B cell (primary cell): ENCODE measurements at regions not wholly inside any gene's neighbourhood (a gene's known extent, or its start where the extent isn't known, plus 50 kb on each side); places are given as distances from the start of the nearest gene placed in this dataset.

Experiments
- ATAC-seq: fragments of 200-7000 bp; cut with Tn5 transposase; one replicate; pipeline ENCODE4 v1.10.0; 2021; ENCODE audit warnings: low read depth, mild to moderate bottlenecking, moderate number of reproducible peaks, moderate library complexity
- CTCF ChIA-PET: fragments of 350-600 bp; sonication (Branson Sonifier 250); formaldehyde crosslinking; loops from one replicate; lab custom pipeline; 2021; ENCODE audit warnings: antibody characterized with exemption, inconsistent platforms; lab: Charles Lee
- POLR2A ChIA-PET: fragments of 350-600 bp; sonication (Branson Sonifier 250); formaldehyde crosslinking; loops from one replicate; lab custom pipeline; 2021; ENCODE audit warnings: antibody characterized with exemption; lab: Charles Lee
- DNase-seq: peaks from one replicate; pipeline ENCODE4 v3.0.0; 2013
- H2AFZ ChIP-seq: 2 replicates; pipeline ENCODE4 v1.6.1; 2012; ENCODE audit warnings: mild to moderate bottlenecking, low read depth, low read length; ENCODE audit not compliant: insufficient read depth, poor library complexity, severe bottlenecking
- H3K27ac ChIP-seq, 2 donors: 1 replicate in 1 of 2; 2 replicates in 1 of 2; pipeline ENCODE4 v1.5.1; 2012 to 2013; ENCODE audit warnings: low read length in 2 of 2, mild to moderate bottlenecking in 2 of 2, moderate library complexity in 1 of 2
- H3K27me3 ChIP-seq, 4 experiments: fragments of 200-600 bp in 1 of 4; sonication (generic) in 1 of 4; replicated peaks in 1 of 4; 1 replicate in 2 of 4; 2 replicates in 2 of 4; pipeline versions ENCODE4 v1.6.1 to v1.7.0; 2013 to 2016; ENCODE audit warnings: low read length in 3 of 4, mild to moderate bottlenecking in 2 of 4, mixed read lengths in 1 of 4, moderate library complexity in 1 of 4; ENCODE audit not compliant: insufficient read depth in 4 of 4, control insufficient read depth in 3 of 4; ENCODE audit errors: control extremely low read depth in 1 of 4
- H3K36me3 ChIP-seq, 2 experiments: replicated peaks in 1 of 2; 1 replicate in 1 of 2; 2 replicates in 1 of 2; pipeline versions ENCODE4 v1.6.1 to v1.7.1; 2013; ENCODE audit warnings: low read length in 1 of 2; ENCODE audit not compliant: insufficient read depth in 2 of 2, control insufficient read depth in 1 of 2; ENCODE audit errors: control extremely low read depth in 1 of 2, extremely low read depth in 1 of 2
- H3K4me1 ChIP-seq, 2 donors: fragments of 200-600 bp in 1 of 2; sonication (generic) in 1 of 2; 1 replicate in 1 of 2; 2 replicates in 1 of 2; pipeline versions ENCODE4 v1.5.1 to v1.6.1; 2013 to 2017; ENCODE audit warnings: low read length in 2 of 2; ENCODE audit not compliant: control insufficient read depth in 2 of 2, insufficient read depth in 2 of 2
- H3K4me2 ChIP-seq: replicated peaks from 2 replicates; pipeline ENCODE3; 2012; ENCODE audit warnings: mild to moderate bottlenecking, low read depth, low read length; ENCODE audit not compliant: poor library complexity, severe bottlenecking
- H3K4me3 ChIP-seq, 5 experiments: fragments of 200-600 bp in 1 of 5; sonication (generic) in 1 of 5; 1 replicate in 3 of 5; 2 replicates in 2 of 5; pipeline versions ENCODE4 v1.5.1 to v1.7.0; 2011 to 2016; ENCODE audit warnings: low read length in 4 of 5, mild to moderate bottlenecking in 4 of 5, low read depth in 2 of 5, control low read depth in 1 of 5, moderate library complexity in 1 of 5; ENCODE audit not compliant: insufficient read depth in 1 of 5; ENCODE audit errors: control extremely low read depth in 1 of 5, extremely low read depth in 1 of 5
- H3K79me2 ChIP-seq: fragments of 200-600 bp; sonication (generic); one replicate; pipeline ENCODE4 v1.6.0; 2016; ENCODE audit warnings: low read length; ENCODE audit not compliant: control insufficient read depth, insufficient read depth
- H3K9ac ChIP-seq: fragments of 200-600 bp; sonication (generic); 2 replicates; pipeline ENCODE4 v1.6.1; 2017; ENCODE audit warnings: mild to moderate bottlenecking, low read length, moderate library complexity
- H3K9me3 ChIP-seq, 3 donors: one replicate each; pipeline versions ENCODE4 v1.6.1 to v1.7.1; 2013; ENCODE audit warnings: low read length in 2 of 3; ENCODE audit not compliant: control insufficient read depth in 2 of 3, insufficient read depth in 1 of 3; ENCODE audit errors: control extremely low read depth in 1 of 3
- H4K20me1 ChIP-seq: 2 replicates; pipeline ENCODE4 v1.6.0; 2012; ENCODE audit warnings: mild to moderate bottlenecking, low read length; ENCODE audit not compliant: insufficient read depth, control insufficient read depth, poor library complexity, severe bottlenecking
- H3K27ac Mint-ChIP-seq: one replicate; pipeline ENCODE4 v1.8.0; 2021; ENCODE audit warnings: mixed read lengths
- H3K27me3 Mint-ChIP-seq: one replicate; pipeline ENCODE4 v1.8.0; 2021; ENCODE audit warnings: mixed read lengths
- H3K4me1 Mint-ChIP-seq: one replicate; pipeline ENCODE4 v1.8.0; 2021; ENCODE audit warnings: mixed read lengths
- H3K4me3 Mint-ChIP-seq: one replicate; pipeline ENCODE4 v1.8.0; 2021; ENCODE audit warnings: mixed read lengths
- H3K9me3 Mint-ChIP-seq: one replicate; pipeline ENCODE4 v1.8.0; 2022; ENCODE audit warnings: mixed read lengths; ENCODE audit not compliant: insufficient read depth
- EZH2 ChIP-seq: IDR thresholded peaks from 2 replicates; pipeline ENCODE4 v1.6.1; 2012; ENCODE audit warnings: borderline replicate concordance, low read depth, mild to moderate bottlenecking, moderate library complexity, low read length; ENCODE audit not compliant: insufficient read depth, poor library complexity, severe bottlenecking
- WGBS: methylation state at CpG from one replicate; pipeline ENCODE4 v1.1.5; 2013; ENCODE audit warnings: missing lambda C conversion rate; ENCODE audit not compliant: insufficient coverage; 5-methylcytosine and 5-hydroxymethylcytosine counted together
- intact Hi-C: fragments of 100-400 bp; cut with micrococcal nuclease; formaldehyde crosslinking; loops from one replicate; pipeline ENCODE4 v1.10.0; 2022
- TF ChIP-seq, protein P1 (sequence below): fragments of 200-600 bp; IDR thresholded peaks from one replicate; pipeline ENCODE4 v1.8.0; 2022; ENCODE audit warnings: antibody characterized with exemption, mild to moderate bottlenecking

- H3K4me2 ChIP-seq, result no peak overlapping the region
- H3K4me3 ChIP-seq, result no peak overlapping the region
- H3K79me2 ChIP-seq, result no peaks in the 10 kb centered on the region
- no CpG with 5 or more reads among the region's 1 CpG for WGBS
- Mint-ChIP-seq H3K4me3 (no peak overlapping the region), H3K4me1 (no peaks in the 10 kb centered on the region), H3K27me3 (no peaks in the 10 kb centered on the region), H3K27ac (no peak overlapping the region), H3K9me3 (no peaks in the 10 kb centered on the region)
- ChIA-PET POLR2A (no interaction called here), CTCF (no interaction called here)
- H3K4me1 ChIP-seq, result no peaks in the 10 kb centered on the region
- H3K9ac ChIP-seq, result no peak overlapping the region
- intact Hi-C loops, result no loop called here
- H4K20me1 ChIP-seq, result no peaks in the 10 kb centered on the region
- no peak for TF ChIP-seq EZH2
- TF ChIP-seq, protein P1, sequence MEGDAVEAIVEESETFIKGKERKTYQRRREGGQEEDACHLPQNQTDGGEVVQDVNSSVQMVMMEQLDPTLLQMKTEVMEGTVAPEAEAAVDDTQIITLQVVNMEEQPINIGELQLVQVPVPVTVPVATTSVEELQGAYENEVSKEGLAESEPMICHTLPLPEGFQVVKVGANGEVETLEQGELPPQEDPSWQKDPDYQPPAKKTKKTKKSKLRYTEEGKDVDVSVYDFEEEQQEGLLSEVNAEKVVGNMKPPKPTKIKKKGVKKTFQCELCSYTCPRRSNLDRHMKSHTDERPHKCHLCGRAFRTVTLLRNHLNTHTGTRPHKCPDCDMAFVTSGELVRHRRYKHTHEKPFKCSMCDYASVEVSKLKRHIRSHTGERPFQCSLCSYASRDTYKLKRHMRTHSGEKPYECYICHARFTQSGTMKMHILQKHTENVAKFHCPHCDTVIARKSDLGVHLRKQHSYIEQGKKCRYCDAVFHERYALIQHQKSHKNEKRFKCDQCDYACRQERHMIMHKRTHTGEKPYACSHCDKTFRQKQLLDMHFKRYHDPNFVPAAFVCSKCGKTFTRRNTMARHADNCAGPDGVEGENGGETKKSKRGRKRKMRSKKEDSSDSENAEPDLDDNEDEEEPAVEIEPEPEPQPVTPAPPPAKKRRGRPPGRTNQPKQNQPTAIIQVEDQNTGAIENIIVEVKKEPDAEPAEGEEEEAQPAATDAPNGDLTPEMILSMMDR, result no peak
- ATAC-seq, result no peak
- H3K27me3 ChIP-seq, result no peaks in the 10 kb centered on the region
- H3K36me3 ChIP-seq, result no peaks in the 10 kb centered on the region
- no peaks in the 10 kb centered on the region for H3K9me3 ChIP-seq
- DNase-seq, result no peak
- H2AFZ ChIP-seq, result no peak overlapping the region
- H3K27ac ChIP-seq, result no peak overlapping the region
Observed at GRCh38 chr6:92587525-92587924, 831.8 kb downstream of the EPHA7 start.

DNA sequence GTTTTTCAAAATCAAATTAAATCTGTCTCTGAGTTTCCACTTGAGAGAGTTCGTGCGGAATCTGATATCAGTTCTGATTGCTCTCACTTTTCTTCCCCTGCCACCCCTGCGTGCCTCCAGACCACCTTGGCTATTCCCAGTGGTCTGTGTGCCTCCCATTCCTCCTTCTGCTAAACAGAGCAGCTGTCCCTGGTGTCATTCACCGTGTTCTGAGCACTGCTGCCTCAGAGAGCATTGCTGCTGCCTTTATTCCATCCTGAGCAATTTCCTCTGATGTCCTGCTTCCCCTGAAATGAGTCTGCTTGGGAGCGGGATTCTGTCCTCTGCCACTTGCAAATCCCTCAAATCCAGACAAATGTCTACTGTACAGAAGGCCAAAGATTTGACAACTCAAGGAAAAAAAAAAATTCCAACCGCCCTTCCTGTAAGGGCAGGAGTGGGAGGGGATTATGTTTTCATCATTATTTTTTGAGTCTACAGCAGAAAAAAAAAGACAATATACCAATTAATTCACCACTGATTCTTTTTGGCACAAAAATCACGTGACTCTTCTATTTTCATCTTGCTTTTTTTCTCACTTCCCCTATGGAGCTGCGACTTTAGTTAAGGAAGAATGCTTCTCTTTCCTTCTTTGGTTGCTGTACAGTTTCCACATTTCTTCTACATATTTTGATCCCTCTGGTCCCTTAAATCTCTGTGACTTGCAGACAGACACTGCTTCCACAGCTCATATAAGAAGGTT lies 833.0 kb downstream of the EPHA7 start:
- no peak for ATAC-seq
- Mint-ChIP-seq H3K27ac (no peak overlapping the region), H3K9me3 (peaks cover 2% of the 10 kb centered on the region), H3K4me1 (no peaks in the 10 kb centered on the region), H3K4me3 (no peak overlapping the region), H3K27me3 (no peaks in the 10 kb centered on the region)
- whole genome bisulfite sequencing, result 86% methylated on average over 4 of the region's 8 CpGs
- H4K20me1 ChIP-seq, result no peaks in the 10 kb centered on the region
- no peak overlapping the region for H3K9ac ChIP-seq
- H3K4me3 ChIP-seq, result no peak overlapping the region
- ChIA-PET CTCF (no interaction called here), POLR2A (interaction anchor here (0.7 kb wide), 1 partner anchor 20 kb away, joined by 3 read pairs; no protein-coding TSS in a partner anchor)
- no peak overlapping the region for H3K27ac ChIP-seq
- H3K4me1 ChIP-seq, result no peaks in the 10 kb centered on the region
- TF ChIP-seq EZH2, result no peak
- TF ChIP-seq, protein P1, result no peak
- no peak overlapping the region for H2AFZ ChIP-seq
- intact Hi-C loops, result no loop called here
- H3K4me2 ChIP-seq, result no peak overlapping the region
- H3K9me3 ChIP-seq, result no peaks in the 10 kb centered on the region
- H3K27me3 ChIP-seq, result no peaks in the 10 kb centered on the region
- DNase-seq, result no peak
- H3K79me2 ChIP-seq, result no peaks in the 10 kb centered on the region
- no peaks in the 10 kb centered on the region for H3K36me3 ChIP-seq
